HG02970 (cell line): ENCODE measurements at regions not wholly inside any gene's neighbourhood (a gene's known extent, or its start where the extent isn't known, plus 50 kb on each side); places are given as distances from the start of the nearest gene placed in this dataset.

Experiments
- ATAC-seq: cut with Tn5 transposase; IDR thresholded peaks from one replicate; pipeline ENCODE4 v1.9.1; 2021; ENCODE audit warnings: mild to moderate bottlenecking, moderate library complexity, moderate number of reproducible peaks; ENCODE audit not compliant: unreplicated experiment, low FRiP score

DNA sequence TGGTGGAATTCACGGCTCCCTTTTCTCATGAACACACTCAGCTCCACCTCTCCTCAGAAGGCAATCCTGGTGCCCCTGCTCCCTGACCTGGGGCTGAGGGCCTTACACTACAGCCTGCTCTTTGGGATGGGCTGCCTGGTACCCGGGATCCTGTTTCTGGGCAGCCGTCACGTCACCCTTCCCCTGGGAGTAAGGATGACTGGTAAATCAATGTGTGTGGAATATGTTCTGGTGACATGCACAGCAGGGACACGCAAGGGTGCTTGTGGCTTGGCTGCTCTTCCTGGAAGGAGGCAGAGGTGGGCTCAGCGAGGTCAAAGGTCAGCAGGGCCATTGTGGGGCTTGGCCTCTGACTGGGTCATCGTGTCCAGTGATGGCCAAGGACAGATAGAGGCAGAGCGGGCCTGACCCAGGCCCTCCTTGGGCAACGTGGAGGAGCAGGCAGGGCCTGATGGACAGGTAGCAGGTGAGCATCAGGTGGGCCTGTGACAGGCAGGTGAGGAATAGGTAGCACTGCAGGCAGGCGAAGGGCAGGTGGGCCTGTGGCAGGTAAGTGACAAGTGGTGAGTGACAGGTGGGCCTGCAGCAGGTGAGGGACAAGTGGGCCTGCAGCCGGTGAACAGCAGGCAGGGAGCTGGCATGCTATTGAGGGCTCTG is 399.4 kb upstream of the IRX4 start:
- ATAC-seq, result no peak

DNA sequence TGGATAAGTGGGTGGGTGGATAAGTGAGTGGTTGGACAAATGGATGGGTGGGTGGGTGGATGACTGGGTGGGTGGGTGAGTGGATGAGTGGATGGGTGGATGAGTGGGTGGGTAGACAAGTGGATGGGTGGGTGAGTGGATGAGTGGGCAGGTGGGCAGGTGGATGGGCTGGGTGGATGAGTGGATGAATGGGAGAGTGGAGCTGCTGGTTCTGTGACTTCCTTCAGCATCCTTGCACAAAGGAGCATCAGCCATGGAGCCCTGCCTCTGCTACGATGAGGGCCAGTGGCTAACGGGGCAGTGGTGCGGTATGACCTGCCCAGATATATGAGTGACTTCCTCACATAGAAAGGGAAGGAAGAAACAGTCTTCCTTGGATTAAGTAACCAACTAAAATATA is 398.7 kb upstream of the IRX4 start:
- ATAC-seq, result no peak

DNA sequence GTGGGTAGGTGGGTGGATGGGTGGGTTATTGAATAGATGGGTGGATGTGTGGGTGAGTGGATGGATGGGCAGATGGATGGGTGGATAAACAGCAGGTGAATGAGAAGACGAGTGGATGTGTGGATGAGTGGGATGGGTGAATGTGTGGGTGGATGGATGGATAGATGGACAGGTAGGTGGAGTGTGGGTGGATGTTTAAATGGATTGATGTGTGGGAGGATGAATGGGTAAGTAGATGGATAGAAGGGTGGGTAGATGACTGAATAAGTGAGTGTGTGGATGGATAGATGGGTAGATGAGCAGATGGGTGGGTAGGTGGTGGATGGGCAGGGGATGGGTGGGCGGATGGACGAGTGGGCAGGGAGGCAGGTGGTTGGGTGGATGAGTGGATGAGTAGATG is 397.6 kb upstream of the IRX4 start:
- no peak for ATAC-seq

DNA sequence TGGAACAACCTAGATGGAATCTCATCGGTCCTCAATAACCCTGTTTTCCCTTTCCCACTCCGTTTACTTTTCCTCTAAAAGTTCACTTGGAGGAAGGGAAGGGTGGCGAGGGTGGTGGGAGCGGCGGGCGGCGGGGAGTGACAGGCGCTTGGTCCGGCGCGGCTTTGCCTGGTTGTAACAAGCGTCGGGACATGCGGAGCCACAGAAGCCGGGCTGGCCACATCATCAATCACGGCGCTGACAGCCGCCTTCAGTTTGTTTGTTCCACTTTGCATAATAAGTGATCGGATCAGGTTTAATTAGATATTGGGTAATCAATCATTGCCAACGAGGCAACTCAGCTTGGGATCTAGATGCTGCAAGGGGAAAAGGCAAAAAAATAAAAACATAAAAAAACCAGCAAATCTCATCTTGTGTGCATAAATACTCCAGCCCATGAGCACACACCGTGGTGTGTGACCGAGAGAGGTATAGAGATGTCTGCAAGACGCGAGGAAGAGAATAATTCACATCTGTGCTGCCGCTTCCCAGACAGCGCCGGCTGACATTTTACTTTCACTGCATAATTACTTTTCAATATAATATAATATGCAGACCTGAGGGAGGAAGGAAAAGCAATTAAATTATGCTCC is 396.2 kb upstream of the IRX4 start:
- ATAC-seq, result no peak

DNA sequence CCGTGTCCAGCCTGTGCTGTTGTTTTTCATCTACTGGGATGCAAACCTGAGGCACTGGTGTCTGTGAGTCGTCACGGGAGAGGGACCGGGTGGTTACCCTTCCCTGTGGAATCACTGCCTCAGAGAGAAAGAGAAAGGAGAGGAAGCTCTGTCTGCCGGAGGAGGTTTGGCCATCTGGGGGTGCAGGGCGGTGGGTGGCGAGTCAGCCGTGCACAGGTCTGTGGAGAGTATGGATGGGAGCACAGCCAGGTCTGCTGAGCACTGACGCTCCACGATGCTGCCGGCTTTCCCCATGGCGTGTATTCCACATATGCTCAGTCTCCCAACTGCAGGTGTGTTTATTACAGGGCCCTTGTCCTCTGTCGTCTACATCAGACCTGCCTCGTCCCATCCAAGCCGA is 395.2 kb upstream of the IRX4 start:
- ATAC-seq, result no peak

DNA sequence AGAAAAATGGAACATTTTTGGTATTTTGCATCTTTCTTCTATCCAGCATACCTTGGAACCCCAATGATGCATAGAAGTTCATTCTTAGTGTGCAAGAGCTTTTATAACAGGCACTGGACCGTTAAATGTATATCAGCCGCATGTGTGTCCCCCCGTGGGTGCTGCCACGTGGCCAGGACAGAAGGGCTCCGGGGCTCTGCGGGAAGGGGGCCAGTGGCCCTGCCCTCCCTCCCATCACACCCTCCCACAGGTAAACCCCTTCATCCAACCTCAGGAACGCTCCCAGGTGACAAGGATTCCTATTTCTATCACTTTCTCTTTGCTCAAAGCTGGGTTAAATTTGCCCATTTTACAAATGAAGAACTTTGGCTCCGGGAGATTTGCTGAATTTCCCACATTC is 393.4 kb upstream of the IRX4 start:
- no peak for ATAC-seq

DNA sequence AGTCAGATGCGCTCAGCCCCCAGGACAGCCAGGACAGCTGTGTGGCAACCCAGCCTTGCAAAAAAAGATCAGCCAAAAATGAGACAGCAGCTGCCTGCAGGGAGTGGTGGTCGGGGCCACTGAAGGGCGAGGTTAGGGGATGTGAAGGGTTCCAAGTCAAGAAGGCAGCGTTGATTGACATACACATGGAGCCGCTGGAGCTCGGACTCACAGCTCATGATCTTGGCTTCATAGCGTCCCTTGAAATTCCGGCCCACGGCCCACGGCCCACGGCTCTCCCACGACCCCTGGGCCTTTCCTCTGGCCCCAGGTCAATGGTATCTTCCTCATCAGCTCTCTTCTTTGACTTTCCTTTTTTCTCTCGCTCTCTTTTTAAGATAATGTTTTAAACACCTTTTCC is 390.0 kb upstream of the IRX4 start:
- ATAC-seq, result no peak

DNA sequence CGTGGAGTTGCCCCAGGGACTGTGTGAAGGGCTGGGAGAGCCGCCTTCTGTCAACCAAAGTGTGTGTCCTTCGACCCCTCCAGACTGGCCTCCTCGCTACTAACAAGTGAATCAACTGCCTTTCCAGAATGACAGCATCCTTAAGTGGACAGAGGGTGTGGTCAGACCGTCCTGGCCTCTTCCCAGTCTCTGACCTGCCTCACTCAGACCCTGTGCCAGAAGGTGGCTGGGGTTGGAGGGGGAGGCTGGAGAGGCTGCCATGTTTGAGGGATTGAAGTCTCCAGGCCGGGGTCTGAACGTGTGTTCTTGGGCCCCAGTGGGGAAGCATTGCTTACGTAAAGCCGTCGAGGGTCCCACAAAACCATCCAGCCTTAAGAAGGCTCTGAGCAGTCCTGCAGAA is 389.3 kb upstream of the IRX4 start:
- ATAC-seq, result no peak

DNA sequence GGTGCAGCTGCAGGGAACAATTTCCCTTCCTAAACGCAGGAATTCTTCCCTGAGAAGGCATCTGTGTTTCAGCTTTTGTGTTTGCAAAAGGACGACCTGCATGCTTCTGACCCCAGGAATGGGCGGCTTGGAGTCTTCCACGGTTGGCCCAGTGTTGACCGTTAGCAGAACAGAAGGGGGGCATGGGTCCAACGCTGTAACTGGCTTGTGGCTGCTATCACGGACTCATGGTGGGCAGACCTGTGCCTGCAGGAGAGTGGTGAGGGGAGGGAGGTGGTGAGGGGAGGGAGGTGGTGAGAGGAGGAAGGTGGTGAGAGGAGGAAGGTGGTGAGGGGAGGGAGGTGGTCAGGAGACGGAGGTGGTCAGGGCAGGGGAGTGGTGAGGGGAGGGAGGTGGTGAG is 388.6 kb upstream of the IRX4 start:
- ATAC-seq, result no peak

DNA sequence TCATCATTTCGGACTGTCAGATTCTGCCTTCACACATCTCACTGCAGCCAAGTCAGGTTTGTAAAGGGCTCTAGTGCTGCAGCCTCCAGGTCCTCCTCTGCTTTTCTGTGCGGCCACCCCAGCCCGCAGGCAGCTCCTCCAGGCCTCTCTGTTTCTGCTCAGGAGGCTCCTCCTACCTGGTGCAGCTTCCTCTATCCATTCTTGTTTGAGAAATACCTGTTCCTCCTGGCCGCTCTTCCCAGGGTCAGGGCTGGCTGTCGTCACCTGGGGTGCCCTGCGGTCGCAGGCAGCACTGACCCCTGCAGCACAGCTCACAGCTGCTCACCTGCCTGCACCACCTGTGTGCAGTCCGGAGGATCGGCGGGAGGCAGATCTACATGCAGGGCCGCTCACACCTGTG is 387.7 kb upstream of the IRX4 start:
- ATAC-seq, result no peak

DNA sequence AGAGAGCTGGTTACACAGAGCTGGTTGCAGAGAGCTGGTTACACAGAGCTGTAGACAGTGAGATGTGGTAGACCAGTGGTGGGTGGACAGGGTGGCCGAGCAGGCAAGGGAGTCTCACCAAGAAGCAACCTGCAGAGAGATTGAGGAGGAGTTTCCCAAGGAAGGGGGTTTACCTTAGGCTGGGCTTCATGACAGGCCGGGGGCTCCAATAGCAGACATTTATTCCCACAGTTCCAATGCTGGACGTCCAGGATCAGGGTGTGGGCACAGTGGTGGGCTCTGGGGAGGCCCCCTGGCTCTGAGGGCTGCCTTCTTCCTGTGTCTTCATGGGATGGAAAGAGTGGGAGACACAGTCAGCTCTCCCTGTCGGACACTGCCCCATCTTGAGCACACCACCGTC is 386.9 kb upstream of the IRX4 start:
- no peak for ATAC-seq

DNA sequence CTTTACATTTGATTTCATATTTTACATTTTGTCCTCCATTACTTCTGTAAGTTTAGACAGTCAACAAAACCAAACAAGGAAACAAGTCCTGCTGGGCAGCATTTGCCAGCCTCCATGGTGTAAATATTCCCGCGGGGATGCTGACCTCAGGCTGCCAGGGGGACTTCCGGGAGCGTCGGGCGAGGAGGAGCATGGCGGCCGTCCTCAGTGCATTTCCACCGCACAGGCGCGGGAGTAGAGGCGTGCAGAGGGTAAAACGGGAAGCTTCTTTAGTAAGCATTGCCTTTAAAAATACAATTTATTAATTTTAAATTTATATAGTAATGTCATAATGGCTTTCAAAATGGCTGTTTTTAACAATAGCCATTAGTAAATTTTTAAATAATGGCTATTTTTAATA is 385.3 kb upstream of the IRX4 start:
- no peak for ATAC-seq

DNA sequence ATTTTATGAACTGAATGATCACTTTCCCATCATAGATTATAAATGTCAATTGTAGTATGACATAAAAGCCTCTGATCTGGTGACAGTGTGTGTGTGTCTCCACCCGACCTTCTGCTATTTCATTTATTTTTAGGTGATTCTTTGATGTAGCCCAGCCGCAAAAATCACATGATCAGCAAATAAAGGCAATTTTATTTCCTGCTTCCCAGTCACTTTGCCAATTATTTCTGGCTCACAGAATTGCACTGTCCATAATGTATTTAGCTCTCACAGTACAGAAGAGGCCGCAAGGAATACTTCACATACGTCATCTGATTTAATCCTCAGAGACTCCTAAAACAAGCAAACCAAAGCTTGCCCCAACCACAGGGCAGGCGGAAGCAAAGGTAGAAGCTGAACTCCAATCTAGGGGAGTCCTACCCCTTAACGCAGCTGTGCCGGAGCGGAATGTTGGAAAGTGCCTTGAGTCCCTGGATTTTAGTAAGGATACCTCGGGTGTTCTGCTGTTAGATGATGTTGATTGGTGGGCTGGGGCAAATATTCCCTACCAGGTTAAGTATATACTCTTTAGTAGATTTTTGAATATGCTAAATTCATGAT is 384.0 kb upstream of the IRX4 start:
- ATAC-seq, result no peak

DNA sequence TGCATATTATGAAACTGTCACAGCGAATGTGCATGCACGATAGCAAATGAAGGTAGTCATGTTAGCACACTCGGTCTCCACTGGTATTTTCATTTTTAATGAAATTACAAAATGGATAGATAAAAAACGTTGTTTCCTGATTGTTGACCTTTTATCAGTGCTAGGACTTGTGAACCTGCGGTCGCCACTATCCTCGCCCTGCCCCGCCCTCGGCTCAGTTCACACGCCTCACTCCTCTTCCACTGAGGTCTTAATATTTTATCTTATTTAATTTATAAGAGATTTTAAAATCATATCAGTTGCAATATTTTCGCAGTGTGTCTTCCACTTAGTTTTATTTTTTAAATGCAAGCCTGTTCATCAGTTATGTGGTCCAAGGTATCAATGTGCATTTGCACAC is 382.6 kb upstream of the IRX4 start:
- no peak for ATAC-seq

DNA sequence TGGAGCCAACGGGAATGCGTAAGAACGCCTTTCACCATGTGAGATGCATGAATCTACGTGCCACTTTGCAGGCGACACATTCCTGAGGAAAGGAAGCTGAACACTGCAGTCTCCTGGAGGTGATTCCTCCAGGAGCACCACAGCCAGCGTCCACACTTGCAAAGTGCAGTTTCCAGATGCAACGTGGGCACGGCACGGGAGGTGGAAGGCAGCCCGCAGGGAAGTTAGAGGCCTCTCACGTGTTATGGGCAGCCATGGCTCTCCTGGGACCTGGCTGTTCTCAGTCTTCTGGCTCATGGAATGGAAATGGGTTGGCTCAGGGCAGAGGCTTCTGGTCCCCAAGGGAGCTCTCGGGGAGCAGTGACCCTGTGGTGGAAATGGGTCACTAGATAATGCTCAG is 381.0 kb upstream of the IRX4 start:
- no peak for ATAC-seq

DNA sequence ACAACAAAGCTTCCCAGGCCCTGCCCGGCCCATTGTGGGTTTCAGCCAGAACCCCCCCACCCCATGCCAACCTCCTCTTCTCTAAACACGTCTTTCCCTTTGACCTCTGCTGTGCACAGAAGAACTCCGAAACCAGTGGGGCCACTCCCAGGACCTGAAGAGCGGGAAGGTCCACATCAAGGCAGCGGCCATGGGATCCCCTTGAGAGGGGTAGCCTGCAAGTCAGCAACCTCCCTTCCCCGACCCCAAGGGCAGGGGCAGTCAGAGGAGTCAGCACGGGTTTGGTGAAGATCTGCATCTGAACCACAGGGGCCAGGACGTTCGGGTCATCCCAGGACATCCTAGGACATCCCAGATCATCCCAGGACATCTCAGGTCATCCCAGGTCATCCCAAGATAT is 379.9 kb upstream of the IRX4 start:
- ATAC-seq, result no peak

DNA sequence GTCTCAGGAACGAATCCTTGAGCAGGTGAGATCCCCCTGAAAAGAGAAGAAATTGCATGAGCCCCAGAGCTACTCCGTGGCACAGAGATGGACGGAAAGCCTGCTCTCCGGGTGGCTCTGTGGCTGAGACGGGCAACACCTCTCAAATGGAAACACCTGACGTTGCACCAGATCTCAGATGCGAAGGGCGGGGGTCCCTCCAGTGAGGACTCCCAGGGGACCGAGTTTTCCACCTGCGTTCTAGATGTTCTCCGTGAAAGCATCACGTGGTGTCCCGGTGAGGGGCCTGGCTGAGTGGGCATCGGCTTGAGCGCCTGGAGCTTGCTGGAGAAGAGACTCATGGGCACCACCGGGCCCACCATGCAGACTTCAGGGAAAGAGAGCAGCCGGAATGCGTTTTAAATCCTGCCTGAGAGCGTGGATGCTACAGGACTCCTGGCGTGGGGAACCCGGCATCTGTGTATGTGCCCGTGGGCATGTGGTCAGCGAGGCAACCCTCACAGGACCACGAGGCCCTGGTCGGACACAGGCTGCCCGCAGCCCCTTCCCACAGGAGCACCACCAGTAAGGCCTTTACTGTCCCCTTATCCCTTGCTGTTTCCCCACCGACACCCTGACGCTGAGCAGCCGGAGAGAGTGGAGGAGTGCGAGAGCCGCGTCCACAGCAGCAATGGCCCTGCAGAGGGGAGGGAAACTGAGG is 378.4 kb upstream of the IRX4 start:
- no peak for ATAC-seq

DNA sequence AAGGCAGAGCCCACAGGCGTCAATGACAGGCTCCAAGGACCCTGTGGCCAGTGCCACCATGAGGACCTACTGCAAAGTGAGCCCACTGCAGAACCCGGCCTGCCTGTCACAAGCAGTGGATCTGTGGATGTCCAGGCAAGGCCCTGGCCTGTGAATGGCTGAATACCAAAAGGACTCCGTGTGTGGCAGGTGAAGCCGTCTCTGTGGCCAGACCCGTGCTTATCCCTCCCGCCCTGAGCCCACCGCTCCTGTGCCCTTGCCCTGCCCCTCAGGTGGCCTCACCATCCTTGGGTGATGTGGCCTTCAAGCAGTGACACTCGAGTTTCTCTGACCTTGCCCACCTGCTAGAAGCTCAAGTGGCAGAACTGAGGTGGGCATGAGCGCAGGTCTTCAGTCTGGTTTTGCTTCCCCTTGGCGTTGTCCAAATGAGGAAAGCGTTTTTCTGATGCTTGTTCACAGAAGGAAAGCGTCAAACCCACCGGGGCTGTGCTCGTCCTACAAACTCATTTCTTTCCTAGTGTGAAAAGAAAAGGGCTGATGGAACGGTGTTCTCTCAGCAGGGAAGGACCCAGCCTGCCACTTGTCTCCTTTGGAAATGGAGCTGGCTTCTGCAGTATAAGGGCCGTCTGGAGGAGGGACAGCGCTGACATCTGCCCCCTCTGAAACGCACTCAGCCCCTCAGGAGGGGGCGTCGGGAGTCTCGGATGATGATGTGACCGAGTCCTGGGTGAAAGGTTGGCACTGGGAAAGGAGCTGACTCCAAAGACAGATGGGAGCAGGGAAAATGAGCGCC is 377.7 kb upstream of the IRX4 start:
- ATAC-seq, result no peak

DNA sequence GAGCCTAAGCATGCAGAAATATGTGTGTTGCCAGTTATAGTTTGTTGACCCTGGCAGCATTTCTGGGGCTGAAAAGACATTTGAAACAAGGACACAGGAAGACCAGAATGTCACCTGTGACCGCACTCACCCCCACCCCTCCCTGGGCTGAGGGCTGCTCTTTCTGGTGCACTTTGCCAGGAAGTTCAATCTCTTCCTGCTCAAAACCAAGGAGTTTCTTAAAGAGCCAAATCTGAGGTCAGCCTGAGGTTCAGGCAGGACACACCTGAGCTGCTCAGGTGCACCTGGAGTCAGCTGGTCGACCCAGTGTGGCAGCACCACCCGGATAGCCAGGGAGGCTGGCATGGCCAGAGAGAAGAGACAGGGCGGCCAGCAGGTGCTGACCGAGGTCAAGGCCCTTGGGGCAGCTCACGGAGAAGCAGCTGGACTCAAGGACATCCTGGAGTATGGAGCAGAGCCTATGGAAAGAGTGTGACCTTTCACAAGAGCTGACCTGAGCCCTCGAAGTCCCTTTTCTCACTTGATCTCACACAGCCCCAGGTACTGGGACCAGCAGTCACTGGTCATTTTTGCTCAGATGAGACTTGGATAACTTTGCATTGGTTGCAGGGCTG is 376.9 kb upstream of the IRX4 start:
- no peak for ATAC-seq

DNA sequence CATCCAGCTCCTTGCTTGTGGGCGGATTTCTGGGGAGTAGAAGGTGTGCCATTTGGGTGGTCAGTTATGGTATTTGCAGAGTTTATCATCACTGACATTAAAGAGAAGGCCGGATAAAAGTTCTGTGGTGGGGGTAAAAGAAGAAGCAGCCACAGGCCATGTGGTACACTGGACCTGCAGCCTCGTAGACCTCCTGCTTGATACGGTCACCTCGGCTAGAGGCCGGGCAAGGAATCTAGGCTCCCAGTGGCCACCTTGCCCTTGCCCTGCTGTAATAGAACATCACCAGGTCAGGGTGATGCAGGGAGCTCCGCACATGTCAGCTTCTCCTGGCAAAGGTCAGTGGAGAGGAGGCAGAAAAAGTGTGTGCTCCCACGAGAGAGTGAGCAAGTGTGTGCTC is 376.1 kb upstream of the IRX4 start:
- no peak for ATAC-seq
